Hematopoietic multipotent progenitor cell treated with erythropoietin and hydrocortisone succinate and interleukin-3 and kit ligand, for 8 days (in vitro differentiated cells): ENCODE measurements at regions not wholly inside any gene's neighbourhood (a gene's known extent, or its start where the extent isn't known, plus 50 kb on each side); places are given as distances from the start of the nearest gene placed in this dataset.

Experiments
- DNase-seq: peaks from one replicate; pipeline ENCODE4 v3.0.0-alpha.2; 2015

DNA sequence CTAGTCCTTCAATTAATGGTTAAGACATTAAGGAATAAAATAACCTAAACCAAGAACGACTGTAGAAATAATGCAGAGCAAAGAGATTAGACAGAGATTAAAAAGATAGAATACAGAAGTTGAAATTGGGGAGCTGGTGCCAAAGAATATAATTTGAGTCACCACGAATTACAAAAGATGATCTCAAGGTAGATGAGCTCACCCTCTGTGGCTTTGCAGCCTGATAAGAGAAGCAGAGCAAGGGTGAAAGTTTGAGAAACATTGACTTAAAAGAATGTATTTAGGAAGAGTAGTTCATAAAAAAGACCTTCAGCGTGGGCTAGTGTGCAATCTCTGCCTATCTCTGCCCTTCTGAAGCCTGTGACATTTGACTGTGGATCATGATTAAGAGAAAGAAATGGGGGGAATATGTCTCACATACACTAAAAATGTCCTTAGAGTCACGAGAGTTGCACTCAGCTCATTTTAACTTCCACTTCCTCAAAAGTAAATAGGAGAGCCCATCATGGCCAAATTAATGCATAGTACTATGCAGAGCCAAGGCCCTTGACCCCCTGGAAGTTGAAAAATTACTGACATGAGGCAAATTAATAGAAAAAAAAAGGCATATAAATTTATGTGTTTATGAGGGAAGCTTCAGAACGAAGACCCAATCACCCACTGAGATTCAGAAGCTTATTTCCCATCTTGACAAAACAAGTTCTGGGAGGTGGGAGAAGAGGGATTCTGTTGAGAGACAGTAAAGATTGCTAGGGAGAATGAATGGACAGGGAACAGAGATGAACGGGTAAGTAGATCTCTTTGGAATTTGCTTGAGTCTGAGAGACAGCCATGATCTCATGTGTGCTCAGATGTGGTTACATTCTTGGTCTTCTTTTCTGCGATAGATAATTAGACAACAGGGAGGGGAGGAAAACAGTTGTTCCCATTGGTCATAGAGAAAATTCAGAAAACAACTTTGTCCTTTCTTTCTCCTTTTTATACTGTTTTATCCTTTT, 395.4 kb upstream of the LRRC7 start:
- DNase-seq, result no peak

DNA sequence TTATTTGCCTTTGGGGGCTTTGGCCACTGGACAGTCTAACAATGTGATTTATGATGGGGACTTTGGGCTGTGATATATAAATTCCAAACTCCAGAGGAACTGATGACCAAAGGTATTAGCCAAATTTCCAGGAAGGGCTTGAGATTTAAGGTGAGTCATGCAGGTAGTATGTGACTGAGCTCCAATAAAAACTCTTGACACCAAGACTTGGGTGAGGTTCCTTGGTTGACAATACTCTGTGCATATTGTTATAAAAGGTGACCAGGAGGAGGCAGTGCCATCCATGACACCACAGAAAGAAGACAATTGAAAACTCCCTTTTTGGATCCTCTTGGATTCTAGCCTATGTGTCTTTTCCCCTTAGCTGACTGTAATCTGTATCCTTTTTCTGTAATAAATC, 392.7 kb upstream of the LRRC7 start:
- DNase-seq, result peak; percentile 4

DNA sequence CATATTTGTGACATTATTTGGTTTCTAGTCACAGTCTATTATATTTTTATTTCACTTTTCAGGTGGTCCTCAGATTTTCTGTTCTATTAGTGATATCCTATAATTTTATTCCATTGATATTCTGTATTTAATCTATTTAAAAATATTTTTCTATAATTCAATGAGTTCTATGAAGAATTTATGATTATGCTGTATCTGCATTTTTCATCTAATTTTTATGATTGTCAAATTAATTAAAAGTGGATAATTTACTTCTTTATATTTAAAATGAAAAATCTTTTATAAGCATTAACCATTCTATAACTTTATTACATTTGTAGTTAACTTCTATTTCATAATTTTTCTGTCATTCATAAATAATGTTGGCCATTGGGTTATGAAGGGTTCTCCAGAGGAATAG, 387.4 kb upstream of the LRRC7 start:
- DNase-seq, result no peak

DNA sequence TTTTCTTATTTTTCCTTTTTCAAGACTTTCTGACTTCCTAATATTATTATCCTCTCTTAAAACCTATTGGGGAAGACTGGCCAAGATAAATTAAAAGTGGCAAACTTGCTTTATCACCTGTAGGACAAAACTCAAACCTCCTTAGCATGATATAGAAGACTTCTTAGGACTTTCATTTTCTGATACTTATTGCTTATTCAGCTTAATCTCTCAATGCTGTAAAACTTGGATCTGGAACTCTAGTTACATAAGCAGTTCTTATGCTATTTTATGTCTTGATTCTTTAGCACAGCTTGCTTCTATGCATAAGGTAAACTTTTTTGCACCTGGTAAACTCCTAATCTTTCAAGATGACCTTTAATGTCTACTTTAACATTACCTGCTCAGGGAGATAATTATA, 382.3 kb upstream of the LRRC7 start:
- no peak for DNase-seq

DNA sequence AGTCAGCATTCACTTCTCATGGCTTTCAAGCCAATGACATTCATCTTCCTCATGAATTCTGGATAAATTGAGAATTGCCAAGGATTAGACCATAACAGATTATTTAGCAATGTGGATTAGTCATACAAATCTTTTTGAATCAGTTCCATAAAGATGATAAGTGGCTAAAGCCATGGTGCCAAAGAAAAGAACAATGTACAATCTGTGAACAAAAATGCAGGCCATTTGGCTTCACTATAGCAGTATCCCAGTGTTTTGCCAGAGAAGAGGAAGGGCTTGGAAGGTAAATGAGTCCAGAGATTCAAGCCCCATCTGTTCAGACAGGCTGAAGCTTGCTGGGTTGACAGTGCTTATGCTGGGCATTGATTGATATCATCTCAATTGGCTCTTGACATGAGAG, 376.4 kb upstream of the LRRC7 start:
- no peak for DNase-seq

DNA sequence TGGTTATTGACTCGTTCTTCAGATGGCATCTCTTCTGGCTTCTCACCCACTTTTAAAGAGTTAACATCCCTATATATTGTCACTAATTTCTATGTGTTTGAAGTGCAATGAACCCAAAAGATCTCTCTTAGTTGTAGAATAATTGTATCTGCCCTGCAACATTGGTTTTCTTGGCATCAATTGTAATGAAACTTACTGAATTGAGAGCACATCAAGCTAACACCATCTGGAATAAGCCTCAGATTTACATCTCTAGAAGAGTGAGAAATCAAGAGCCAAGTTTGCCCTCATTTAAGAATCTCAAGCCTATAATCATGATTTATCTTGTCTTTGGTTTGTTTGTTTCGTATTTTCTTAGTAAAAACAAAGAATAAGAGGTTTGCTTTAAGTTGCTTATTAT, 372.6 kb upstream of the LRRC7 start:
- DNase-seq, result no peak

DNA sequence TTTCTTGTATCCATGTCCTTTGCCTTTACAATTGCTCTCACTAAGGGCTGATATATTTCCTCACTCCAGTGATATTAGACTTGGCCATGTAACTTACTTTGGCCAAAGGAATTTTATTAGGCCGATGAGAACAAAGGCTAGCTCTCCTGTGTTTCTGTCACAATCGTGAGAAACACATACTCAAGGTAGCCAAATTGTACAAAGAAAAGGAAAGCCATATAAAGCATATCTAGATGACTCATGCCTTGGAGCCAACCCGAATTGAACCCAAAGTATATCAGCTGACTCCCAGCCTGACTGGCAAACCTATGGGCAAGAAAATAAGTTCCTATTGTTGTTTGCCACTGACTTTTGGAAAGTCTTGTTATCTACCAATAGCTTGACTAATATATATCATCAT, 371.7 kb upstream of the LRRC7 start:
- DNase-seq, result no peak

DNA sequence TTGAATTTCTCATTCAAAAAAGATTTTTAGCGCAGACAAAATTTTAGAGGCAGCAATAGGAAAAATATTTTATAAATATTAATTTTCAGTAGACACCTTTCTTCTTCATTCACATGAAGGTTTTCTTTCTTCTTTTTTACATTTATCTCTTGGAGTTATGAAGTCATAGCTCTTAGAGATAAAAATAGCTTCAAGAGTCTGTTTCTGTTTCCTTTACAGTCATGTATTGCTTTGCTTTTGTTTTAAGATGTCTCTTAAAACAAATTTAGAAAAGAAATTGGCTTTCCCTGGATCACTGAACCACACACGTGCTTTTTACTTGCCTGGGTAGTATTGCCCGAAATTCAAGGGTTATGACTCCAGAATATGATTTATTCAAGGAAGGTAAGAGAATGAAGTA, 369.9 kb upstream of the LRRC7 start:
- no peak for DNase-seq

DNA sequence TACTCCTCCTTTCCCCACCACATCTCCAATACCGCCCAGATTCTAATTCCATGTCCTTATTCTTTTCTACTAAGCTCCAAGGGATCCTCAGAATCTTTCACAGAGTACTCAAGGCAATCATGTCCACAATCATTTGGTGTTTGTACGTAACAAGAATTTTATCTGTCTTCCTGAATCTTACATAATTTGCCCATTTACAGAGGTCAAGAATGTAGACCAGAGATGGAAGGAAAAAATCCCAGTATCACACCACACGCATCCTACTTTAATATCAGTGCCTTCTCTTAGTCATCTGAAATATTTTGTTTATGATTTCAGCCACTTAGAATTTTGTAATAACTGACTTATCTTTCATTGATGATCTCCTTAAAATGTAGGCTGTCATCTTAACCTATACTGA, 366.0 kb upstream of the LRRC7 start:
- DNase-seq, result no peak

DNA sequence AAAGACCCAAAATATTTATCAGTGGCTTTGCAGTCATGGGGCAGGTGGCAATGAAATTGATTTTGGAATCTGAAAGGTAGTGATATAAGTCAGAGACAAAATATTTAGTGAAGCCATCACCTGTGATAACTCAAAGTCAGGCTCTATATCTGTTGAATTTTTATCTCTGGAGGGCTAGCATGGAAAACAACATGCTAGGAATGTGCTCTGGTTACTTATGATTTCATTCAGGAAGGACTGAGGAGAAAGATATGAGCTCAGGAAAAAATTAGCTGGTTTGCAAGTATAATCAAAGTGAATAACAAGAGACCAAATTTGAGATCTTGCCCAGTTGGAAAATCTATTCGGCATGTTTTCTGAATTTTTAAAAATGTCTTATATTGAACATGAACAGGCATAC, 364.6 kb upstream of the LRRC7 start:
- DNase-seq, result no peak

DNA sequence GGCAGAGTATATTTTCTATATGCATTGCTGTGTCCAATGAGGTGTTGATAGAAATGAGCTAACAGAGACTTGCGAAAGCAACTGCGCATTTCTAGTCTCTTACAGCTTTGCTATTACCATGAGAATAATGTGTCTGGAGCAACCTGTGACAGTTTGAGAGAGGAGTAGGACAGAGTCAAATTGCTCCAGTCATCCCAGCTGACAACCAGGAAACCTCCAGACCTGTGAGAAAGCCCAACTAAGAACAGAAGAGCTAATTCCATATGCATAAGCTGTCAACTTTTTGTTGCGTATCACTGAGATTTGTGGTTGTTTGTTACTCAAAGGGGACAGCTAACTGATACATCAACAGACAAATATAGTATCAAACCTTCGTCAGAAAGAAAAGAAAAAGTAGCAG, 354.1 kb upstream of the LRRC7 start:
- no peak for DNase-seq

DNA sequence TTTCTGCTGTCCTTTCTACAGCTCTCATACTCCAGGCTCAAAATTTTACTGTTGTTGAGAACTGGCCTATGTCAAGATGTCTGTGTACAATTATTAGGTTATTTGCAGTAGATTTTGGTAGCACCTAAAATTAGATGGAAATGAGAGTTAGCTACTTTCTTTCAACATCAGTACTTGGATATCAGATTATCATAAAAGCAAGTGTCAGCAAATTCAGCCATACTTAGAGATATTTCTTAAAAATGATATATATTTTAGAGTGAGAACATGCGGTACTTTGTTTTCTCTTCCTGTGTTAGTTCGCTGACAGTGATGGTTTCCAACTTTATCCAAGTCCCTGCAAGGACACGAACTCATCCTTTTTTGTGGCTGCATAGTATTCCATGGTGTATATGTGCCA, 351.8 kb upstream of the LRRC7 start:
- no peak for DNase-seq

DNA sequence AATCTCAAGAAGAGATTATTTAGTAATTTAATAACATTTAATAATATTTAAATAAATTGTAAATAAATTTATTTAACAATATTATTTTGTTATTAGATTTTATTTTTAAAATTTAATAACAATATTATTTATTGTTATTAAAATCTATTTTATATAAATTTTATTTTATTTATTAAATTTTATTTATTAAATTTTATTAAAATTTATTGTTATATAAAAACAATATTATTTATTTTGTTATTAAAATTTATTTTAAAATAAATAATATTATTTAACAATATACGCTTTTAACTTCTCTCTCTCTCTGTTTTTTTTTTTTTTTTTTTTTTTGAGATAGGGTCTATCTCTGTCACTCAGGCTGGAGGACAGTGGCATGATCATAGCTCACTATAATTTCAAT, 347.1 kb upstream of the LRRC7 start:
- no peak for DNase-seq

DNA sequence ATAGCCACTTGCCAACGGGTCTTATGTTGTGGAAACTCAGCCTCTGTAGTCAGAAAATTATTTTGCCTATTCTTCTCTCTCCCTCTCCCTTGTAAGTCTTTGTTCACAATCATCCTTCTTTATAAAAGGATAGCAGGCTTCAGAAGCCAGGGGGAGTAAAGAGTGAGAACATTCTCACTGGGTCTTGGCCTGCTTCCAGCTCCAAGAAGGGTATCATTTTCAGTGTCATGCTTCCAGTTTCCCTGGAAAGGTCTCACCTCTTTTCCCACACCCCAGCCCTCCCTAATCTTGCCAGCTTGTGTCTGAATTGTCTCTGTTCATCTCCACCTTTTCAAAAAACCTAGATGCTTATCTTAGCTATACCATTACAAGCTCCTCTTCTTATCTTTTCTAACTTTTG, 346.2 kb upstream of the LRRC7 start:
- DNase-seq, result no peak

DNA sequence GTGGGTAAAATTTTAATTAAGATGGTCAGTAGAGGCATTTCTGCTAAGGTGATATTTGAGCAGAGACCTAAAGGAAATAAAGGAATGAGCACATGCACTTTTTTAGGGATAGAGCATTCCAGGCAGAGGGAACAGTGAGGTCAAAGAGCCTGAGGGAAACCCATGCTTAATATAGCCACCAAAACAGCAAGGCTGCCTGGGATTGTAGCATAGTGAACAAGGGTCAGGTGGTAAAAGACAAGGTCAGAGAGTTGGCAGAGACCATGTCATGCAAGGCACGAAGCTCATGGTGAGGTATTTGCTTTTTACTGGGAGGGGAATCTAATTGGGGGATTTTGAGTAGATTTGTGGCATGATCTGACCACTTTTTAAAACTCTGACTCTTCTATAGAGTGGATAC, 344.6 kb upstream of the LRRC7 start:
- no peak for DNase-seq

DNA sequence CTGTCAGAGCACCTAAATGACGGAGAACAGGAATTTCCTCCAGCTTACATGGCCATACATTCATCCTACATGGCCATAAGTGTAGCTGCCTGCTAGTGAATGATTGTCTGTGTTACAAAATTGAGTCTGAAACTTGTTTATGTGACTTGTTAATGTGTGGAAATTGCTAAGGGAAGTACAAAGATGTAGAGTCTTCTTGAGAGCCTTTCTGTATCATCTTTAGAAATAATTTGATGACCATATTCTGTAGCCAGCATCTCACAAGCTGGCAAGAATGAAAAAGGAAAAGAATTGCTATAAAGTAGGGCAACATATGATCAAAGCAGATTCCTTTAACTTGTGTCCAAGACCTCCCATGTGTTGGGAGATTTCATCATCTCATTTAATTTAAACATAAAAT, 339.2 kb upstream of the LRRC7 start:
- no peak for DNase-seq

DNA sequence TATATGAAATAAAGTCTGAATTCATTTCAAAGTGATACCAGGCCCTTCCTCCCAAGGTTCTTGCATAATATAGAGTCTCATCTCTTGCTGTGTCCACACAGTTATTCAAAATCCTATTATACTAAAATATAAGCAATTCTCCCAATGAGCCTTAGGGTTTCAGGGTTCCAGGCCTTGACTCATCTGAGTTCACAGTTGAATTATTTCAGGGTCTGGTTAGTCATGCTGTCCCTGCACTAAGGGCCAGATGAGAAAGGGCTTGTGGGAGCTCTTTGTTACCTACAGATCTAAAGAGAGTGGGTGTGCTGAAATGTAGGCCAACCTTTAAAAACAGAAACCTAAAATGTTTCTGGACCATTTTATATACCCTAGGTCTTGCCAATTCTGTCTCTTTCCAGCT, 337.5 kb upstream of the LRRC7 start:
- DNase-seq, result no peak

DNA sequence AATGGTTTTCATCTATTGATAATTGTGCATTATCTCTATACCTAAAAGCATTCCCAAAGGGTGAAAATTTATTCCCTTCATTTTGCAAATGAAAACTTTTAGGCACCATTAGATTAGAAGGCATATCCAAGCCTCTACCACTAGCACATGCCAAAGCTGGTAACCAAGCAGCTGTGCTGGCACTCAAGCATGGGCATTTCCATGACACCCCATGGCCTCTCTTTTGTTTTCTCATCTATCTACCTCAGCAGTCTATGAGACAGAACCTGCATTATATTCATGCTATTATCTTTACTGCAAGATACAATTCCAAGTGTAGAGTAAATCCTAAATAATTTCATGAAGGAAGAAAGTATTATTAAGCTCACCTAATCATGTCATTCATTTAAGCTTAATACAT, 334.3 kb upstream of the LRRC7 start:
- DNase-seq, result no peak

DNA sequence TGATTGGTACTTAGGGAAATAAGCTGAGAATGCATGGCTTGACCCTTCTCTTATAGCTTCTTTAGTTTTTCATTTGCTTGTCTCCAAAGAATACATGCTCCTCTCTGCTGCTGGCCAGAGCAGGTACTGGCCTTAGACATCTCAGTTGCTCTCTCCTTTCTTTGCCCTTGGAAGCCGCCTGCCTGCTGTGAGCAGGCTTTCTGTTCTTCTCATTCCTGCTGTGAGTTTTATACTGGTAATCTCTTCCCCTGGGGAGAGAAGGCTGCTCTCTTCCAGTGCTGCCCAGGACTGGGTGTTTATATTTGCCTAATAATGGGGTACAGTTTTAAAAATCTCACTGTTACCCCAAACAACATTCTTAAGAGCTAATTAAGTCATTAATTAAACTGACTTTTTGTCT, 323.5 kb upstream of the LRRC7 start:
- DNase-seq, result no peak

DNA sequence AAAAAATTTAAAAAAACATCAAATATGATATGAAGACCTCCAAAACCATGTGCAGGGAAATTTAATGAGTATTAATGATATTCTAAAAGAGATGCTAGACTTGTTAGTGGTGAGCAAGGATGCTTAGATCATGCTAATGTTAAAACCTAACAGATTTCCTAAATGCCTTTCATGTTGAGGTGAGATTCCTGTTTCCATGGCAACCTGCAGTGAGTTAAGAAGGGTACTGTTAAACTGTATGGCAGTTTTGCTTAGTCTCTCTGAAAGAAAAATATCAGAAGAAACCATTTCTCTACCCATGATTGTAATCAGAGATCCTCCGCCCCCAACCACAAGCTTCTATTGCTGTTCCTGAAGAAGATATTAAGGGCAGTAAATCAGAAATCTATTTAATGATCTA, 321.6 kb upstream of the LRRC7 start:
- no peak for DNase-seq

DNA sequence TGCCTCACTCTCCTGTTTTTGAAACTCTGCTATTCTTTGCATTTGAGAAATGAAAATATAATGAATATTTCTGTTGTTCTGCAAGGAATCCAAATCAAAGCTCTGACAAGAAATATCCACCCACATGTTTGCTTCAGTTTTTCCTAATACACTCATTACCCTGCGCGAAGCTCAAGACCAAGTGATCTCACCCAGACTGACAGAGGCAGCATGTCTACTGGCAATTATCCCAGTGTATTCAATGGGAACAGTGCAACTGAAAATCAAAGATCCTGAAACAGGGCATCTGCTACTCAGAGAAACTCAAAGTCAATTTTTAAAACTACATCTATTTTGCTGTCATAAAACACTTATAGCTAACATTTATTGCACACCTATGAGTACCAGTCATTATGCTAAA, 321.0 kb upstream of the LRRC7 start:
- DNase-seq, result no peak

DNA sequence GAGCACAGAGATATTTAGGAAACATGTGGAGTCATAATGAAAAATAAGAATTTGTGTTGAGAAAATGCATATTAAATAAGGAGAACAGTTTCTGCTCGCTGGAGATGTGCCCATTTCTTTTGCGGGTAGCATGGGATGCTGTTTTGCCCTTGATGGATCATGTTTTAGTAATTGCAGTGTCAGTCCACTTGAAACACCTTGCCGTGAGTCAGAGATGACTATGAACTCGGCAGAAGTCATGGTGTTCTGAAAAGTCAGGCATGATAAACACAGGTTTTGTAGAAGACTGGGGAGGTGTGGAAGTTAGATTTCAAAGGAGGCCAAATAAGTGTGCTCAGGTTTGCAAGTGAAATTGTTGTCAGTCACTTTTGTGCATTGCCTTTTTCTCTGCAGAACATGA, 315.0 kb upstream of the LRRC7 start:
- DNase-seq, result no peak

DNA sequence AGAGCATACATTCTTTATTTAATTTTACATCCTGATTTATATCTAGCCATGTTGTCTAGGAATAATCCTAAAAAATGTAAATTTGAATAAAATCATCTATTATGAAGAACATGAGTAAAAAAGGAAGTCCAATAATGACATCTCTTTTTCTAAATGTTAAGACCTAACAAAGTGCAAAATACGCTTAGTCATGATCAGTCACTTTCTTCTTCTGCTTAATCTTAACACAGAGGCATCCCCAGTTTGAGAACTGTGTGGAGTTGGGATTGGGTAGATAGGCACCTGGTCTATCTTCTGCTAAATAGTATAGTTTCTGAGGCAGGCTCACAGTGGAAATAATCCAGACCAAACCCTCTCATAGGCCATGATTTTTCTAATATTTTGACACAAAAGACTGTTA, 311.7 kb upstream of the LRRC7 start:
- DNase-seq, result peak; percentile 21

DNA sequence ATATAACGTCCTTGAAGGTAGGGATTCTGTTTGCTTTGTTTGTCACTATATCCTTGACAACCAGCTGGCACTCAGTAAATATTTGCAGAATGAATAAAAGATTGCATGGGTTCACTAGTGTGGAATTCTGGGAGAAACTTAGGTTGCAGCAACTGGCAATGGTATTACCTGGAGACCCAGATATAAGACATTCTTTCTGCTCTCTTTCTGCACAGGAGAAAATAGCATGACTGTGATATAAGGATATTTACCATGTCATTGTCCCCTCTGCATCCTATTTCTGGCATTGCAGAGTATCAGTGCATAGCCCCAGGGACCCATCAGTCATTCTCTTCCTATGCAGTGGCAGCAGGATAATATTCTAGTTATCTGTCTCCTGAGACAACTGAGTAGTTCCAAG, 308.9 kb upstream of the LRRC7 start:
- no peak for DNase-seq

DNA sequence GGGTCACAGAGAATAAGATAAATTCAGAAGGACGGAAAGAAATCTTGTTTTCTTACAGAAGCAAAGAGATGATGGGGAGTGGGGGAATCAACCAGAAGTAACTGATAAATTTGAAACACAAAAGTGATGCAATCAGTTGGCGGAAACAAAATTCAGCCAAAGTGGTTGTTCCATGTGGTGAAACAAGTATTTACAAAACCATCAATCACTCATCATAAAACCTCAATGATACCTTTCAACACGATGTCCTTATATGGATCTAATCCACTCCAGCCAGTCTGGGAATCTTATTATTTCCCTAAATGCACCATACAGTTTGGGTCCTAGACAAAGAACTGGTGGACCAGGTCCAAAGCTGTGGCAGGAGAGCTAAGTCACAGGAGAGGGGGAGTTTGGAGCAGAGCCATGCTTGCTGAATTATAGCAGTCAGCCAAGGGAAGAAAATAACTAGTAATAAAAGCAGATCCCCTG, 303.8 kb upstream of the LRRC7 start:
- DNase-seq, result no peak
